Adipocyte (in vitro differentiated cells): ENCODE measurements at regions not wholly inside any gene's neighbourhood (a gene's known extent, or its start where the extent isn't known, plus 50 kb on each side); places are given as distances from the start of the nearest gene placed in this dataset.

Experiments
- DNase-seq: peaks from one replicate; pipeline ENCODE4 v3.0.0-alpha.2; 2015; ENCODE audit warnings: low read depth
- H3K27me3 ChIP-seq: replicated peaks from 2 replicates; pipeline ENCODE4 v1.7.0; 2013; ENCODE audit warnings: mild to moderate bottlenecking, low read length, moderate library complexity; ENCODE audit not compliant: control insufficient read depth, insufficient read depth
- H3K36me3 ChIP-seq: 2 replicates; pipeline ENCODE4 v1.7.0; 2013; ENCODE audit warnings: low read length, mild to moderate bottlenecking, moderate library complexity; ENCODE audit not compliant: control insufficient read depth, insufficient read depth, severe bottlenecking
- H3K4me1 ChIP-seq: 2 replicates; pipeline ENCODE4 v1.7.0; 2013; ENCODE audit warnings: mild to moderate bottlenecking, low read length, moderate library complexity; ENCODE audit not compliant: control insufficient read depth, insufficient read depth
- H3K4me3 ChIP-seq: 2 replicates; pipeline ENCODE4 v1.7.0; 2013; ENCODE audit warnings: mild to moderate bottlenecking, low read length, moderate library complexity
- H3K9ac ChIP-seq: 2 replicates; pipeline ENCODE4 v1.7.0; 2013; ENCODE audit warnings: mild to moderate bottlenecking, low read length, moderate library complexity
- H3K9me3 ChIP-seq: 2 replicates; pipeline ENCODE4 v1.7.0; 2013; ENCODE audit warnings: mild to moderate bottlenecking, low read length, moderate library complexity; ENCODE audit not compliant: control insufficient read depth

- peaks cover 19% of the 10 kb centered on the region for H3K4me1 ChIP-seq
- no peak for DNase-seq
- H3K36me3 ChIP-seq, result no peaks in the 10 kb centered on the region
- no peaks in the 10 kb centered on the region for H3K27me3 ChIP-seq
- H3K9ac ChIP-seq, result no peak overlapping the region
- H3K9me3 ChIP-seq, result no peaks in the 10 kb centered on the region
- no peak overlapping the region for H3K4me3 ChIP-seq
These were observed 54.8 kb upstream of the DYRK2 start for GRCh38 chr12:67593461-67594330.

- Histone ChIP-seq H3K4me1 (peaks cover 12% of the 10 kb centered on the region), H3K27me3 (no peaks in the 10 kb centered on the region), H3K9me3 (no peaks in the 10 kb centered on the region), H3K9ac (no peak overlapping the region), H3K4me3 (no peak overlapping the region), H3K36me3 (no peaks in the 10 kb centered on the region)
- no peak for DNase-seq
These were observed 53.7 kb upstream of the DYRK2 start for GRCh38 chr12:67594888-67595287.

GRCh38 chr12:67595365-67595764 lies 53.2 kb upstream of the DYRK2 start:
- H3K9ac ChIP-seq, result no peak overlapping the region
- DNase-seq, result no peak
- no peaks in the 10 kb centered on the region for H3K27me3 ChIP-seq
- H3K9me3 ChIP-seq, result no peaks in the 10 kb centered on the region
- H3K36me3 ChIP-seq, result no peaks in the 10 kb centered on the region
- H3K4me3 ChIP-seq, result no peak overlapping the region
- peaks cover 12% of the 10 kb centered on the region for H3K4me1 ChIP-seq

- Histone ChIP-seq H3K9ac (no peak overlapping the region), H3K36me3 (no peaks in the 10 kb centered on the region), H3K27me3 (no peaks in the 10 kb centered on the region)
These were observed 49.9 kb upstream of the DYRK2 start for GRCh38 chr12:67598598-67598997.

More at GRCh38 chr12:67598598-67598997, 49.9 kb upstream of the DYRK2 start:
- H3K9me3 ChIP-seq, result no peaks in the 10 kb centered on the region
- H3K4me3 ChIP-seq, result no peak overlapping the region
- DNase-seq, result no peak
- H3K4me1 ChIP-seq, result peaks cover 5% of the 10 kb centered on the region
